ENCODE measurements at regions not wholly inside any gene's neighbourhood (a gene's known extent, or its start where the extent isn't known, plus 50 kb on each side); places are given as distances from the start of the nearest gene placed in this dataset.
"Not testable (repeated sequence)": the region's sequence is repeated elsewhere in the genome, so short reads cannot be mapped to it uniquely, and the experiment has no call there.

GRCh38 chr12:71268598-71269280 is 110.9 kb upstream of the TSPAN8 start:
- TF ChIP-seq CTCF (IDR thresholded peaks at IDR 0.05) (no peak), POLR2AphosphoS5 (IDR thresholded peaks at IDR 0.05) (no peak), POLR2A (IDR thresholded peaks at IDR 0.05) (no peak)
- H3K4me3 ChIP-seq: no peak overlapping the region
- no peak overlapping the region for H3K27ac ChIP-seq
- no peaks in the 10 kb centered on the region for H3K27me3 ChIP-seq
- H3K9me3 ChIP-seq: no peaks in the 10 kb centered on the region
- H3K36me3 ChIP-seq: no peaks in the 10 kb centered on the region
- no peaks in the 10 kb centered on the region for H3K4me1 ChIP-seq
- intact Hi-C loops (cut with DNase I; ENCODE audit: low total_unique reads): no loop called here
- no peak for DNase-seq (ENCODE audit: low spot score in 2 of 2)

- intact Hi-C loops (cut with DNase I; ENCODE audit: low total_unique reads): no loop called here
- Histone ChIP-seq H3K27ac (no peak overlapping the region), H3K4me1 (no peaks in the 10 kb centered on the region), H3K9me3 (no peaks in the 10 kb centered on the region), H3K27me3 (no peaks in the 10 kb centered on the region), H3K36me3 (no peaks in the 10 kb centered on the region), H3K4me3 (no peak overlapping the region)
- TF ChIP-seq CTCF (IDR thresholded peaks at IDR 0.05): no peak
- TF ChIP-seq POLR2A (IDR thresholded peaks at IDR 0.05): no peak
- no peak for TF ChIP-seq POLR2AphosphoS5 (IDR thresholded peaks at IDR 0.05)
- no peak for DNase-seq (ENCODE audit: low spot score in 2 of 2)
Observed at GRCh38 chr12:71266606-71267005, 108.8 kb upstream of the TSPAN8 start.

- H3K36me3 ChIP-seq; intact Hi-C loops (cut with DNase I; ENCODE audit: low total_unique reads); H3K4me3 ChIP-seq; H3K4me1 ChIP-seq; H3K9me3 ChIP-seq; DNase-seq (ENCODE audit: low spot score in 2 of 2); H3K27me3 ChIP-seq; H3K27ac ChIP-seq: not testable (repeated sequence)
Observed at GRCh38 chr12:71265731-71266130, 107.9 kb upstream of the TSPAN8 start.

DNA sequence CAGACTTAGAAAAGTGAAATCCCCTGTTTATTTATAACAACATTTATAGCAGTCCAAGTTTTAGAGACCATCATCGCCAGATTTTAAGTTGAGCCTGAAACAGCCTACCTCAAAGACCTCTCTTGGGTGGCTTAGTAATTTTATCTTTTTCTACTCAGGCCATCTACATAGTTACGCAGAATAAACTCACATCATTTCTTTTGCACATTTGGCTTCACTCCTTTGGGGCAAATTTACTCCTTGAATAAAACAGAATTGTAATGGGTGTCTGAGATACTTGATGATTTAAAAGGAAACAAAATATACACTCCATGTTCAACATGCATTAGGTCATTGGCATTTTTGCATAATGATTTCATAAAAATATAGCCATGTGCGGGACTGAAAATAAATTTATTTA is 104.7 kb upstream of the TSPAN8 start:
- intact Hi-C loops (cut with DNase I; ENCODE audit: low total_unique reads): no loop called here
- TF ChIP-seq POLR2AphosphoS5 (IDR thresholded peaks at IDR 0.05) (no peak), POLR2A (IDR thresholded peaks at IDR 0.05) (no peak), CTCF (IDR thresholded peaks at IDR 0.05) (no peak)

DNA sequence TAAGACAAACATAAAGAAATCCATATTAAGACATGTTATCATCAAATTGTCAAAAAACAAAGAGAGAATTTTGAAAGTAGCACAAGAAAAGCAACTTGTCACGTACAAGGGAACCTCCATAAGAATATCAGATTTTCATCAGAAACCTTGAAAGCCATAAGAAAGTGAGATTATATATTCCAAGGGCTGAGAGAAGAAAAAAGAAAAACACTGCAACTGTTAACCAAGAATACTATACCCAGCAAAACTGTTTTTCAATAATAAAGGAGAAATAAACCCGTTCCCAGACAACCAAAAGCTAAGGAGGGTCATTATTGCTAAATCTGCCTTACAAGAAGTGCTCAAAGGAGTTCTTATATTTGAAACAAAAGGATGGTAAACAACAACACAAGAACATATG is 94.7 kb upstream of the TSPAN8 start:
- intact Hi-C loops (cut with DNase I; ENCODE audit: low total_unique reads): no loop called here
- Histone ChIP-seq H3K4me1 (no peaks in the 10 kb centered on the region), H3K27ac (no peak overlapping the region), H3K4me3 (no peak overlapping the region), H3K36me3 (no peaks in the 10 kb centered on the region), H3K27me3 (no peaks in the 10 kb centered on the region), H3K9me3 (peaks cover 22 to 33% of the 10 kb centered on the region in 2 donors)
- DNase-seq (ENCODE audit: low spot score in 2 of 2): no peak
- no peak for TF ChIP-seq POLR2AphosphoS5 (IDR thresholded peaks at IDR 0.05)
- no peak for TF ChIP-seq CTCF (IDR thresholded peaks at IDR 0.05)
- no peak for TF ChIP-seq POLR2A (IDR thresholded peaks at IDR 0.05)

More for the DNA sequence above, 104.7 kb upstream of the TSPAN8 start:
- Histone ChIP-seq H3K4me3 (no peak overlapping the region), H3K27ac (no peak overlapping the region), H3K9me3 (no peaks in the 10 kb centered on the region), H3K36me3 (no peaks in the 10 kb centered on the region), H3K27me3 (no peaks in the 10 kb centered on the region), H3K4me1 (no peaks in the 10 kb centered on the region)
- DNase-seq (ENCODE audit: low spot score in 2 of 2): no peak

- DNase-seq (ENCODE audit: low spot score in 2 of 2): no peak
- Histone ChIP-seq H3K27ac (no peak overlapping the region), H3K9me3 (peaks cover 22 to 33% of the 10 kb centered on the region in 2 donors), H3K4me1 (no peaks in the 10 kb centered on the region), H3K36me3 (no peaks in the 10 kb centered on the region), H3K27me3 (no peaks in the 10 kb centered on the region), H3K4me3 (no peak overlapping the region)
- TF ChIP-seq CTCF (IDR thresholded peaks at IDR 0.05) (no peak), POLR2A (IDR thresholded peaks at IDR 0.05) (no peak), POLR2AphosphoS5 (IDR thresholded peaks at IDR 0.05) (no peak)
- intact Hi-C loops (cut with DNase I; ENCODE audit: low total_unique reads): no loop called here
Observed at GRCh38 chr12:71250166-71250565, 92.4 kb upstream of the TSPAN8 start.
